Hepatocyte (in vitro differentiated cells): ENCODE measurements at regions not wholly inside any gene's neighbourhood (a gene's known extent, or its start where the extent isn't known, plus 50 kb on each side); places are given as distances from the start of the nearest gene placed in this dataset.

Experiments
- EZH2 ChIP-seq: fragments of 200-600 bp; sonication (generic); IDR thresholded peaks from 2 replicates; pipeline ENCODE4 v1.6.1; 2016; ENCODE audit warnings: antibody characterized with exemption, mild to moderate bottlenecking, borderline replicate concordance
- TF ChIP-seq, protein P1 (sequence below): fragments of 200-600 bp; sonication (generic); IDR thresholded peaks from 2 replicates; pipeline ENCODE4 v1.5.1; 2016; ENCODE audit warnings: antibody characterized with exemption, mild to moderate bottlenecking; ENCODE audit not compliant: poor library complexity

DNA sequence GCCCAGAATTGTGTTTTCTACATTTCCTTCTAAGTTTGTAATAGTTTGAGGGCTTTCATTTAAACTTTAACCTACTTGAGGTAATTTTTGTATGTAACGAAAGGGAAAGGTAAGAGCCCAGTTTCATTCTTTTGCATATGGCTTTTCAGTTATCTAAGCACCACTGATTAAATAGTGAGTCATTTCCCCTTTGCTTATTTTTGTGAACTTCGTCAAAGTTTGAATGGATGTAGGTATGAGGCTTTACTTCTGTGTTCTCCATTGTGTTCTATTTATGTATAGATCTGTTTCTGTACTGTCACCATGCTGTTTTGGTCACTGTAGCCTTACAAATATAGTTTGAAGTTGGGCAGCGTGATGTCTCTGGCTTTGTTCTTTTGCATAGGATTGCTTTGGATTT, 944.8 kb upstream of the CNTNAP5 start:
- no peak for TF ChIP-seq EZH2
- TF ChIP-seq, protein P1, sequence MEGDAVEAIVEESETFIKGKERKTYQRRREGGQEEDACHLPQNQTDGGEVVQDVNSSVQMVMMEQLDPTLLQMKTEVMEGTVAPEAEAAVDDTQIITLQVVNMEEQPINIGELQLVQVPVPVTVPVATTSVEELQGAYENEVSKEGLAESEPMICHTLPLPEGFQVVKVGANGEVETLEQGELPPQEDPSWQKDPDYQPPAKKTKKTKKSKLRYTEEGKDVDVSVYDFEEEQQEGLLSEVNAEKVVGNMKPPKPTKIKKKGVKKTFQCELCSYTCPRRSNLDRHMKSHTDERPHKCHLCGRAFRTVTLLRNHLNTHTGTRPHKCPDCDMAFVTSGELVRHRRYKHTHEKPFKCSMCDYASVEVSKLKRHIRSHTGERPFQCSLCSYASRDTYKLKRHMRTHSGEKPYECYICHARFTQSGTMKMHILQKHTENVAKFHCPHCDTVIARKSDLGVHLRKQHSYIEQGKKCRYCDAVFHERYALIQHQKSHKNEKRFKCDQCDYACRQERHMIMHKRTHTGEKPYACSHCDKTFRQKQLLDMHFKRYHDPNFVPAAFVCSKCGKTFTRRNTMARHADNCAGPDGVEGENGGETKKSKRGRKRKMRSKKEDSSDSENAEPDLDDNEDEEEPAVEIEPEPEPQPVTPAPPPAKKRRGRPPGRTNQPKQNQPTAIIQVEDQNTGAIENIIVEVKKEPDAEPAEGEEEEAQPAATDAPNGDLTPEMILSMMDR, result no peak
